Uterus (tissue), 3 donors: ENCODE measurements at regions not wholly inside any gene's neighbourhood (a gene's known extent, or its start where the extent isn't known, plus 50 kb on each side); places are given as distances from the start of the nearest gene placed in this dataset.
A peak's percentile ranks its signal among the peaks of the same experiment; 100 is the strongest.

Source experiments
- DNase-seq, 2 donors: peaks; one replicate each; pipeline ENCODE4 v3.0.0-alpha.2; 2019 to 2020
- H3K27ac ChIP-seq, 2 donors: fragments of 200-600 bp; sonication (generic); 1 replicate in 1 of 2; 2 replicates in 1 of 2; pipeline ENCODE4 v1.5.1; 2016 to 2018
- H3K27me3 ChIP-seq, 2 donors: fragments of 200-600 bp; sonication (generic); one replicate each; pipeline ENCODE4 v1.5.1; 2018 to 2019; ENCODE audit warnings: control low read depth in 1 of 2
- H3K36me3 ChIP-seq, 2 donors: fragments of 200-600 bp; sonication (generic); one replicate each; pipeline ENCODE4 v1.5.1; 2019; ENCODE audit warnings: control low read depth in 1 of 2
- H3K4me1 ChIP-seq, 2 donors: fragments of 200-600 bp; sonication (generic); one replicate each; pipeline ENCODE4 v1.5.1; 2018 to 2019; ENCODE audit warnings: control low read depth in 1 of 2
- H3K4me3 ChIP-seq, 2 donors: fragments of 200-600 bp; sonication (generic); 1 replicate in 1 of 2; 2 replicates in 1 of 2; pipeline ENCODE4 v1.5.1; 2018 to 2019; ENCODE audit warnings: mild to moderate bottlenecking in 1 of 2
- H3K9me3 ChIP-seq, 2 donors: fragments of 200-600 bp; sonication (generic); one replicate each; pipeline ENCODE4 v1.5.1; 2019; ENCODE audit warnings: control low read depth in 1 of 2
- CTCF ChIP-seq, 4 experiments: fragments of 200-600 bp in 2 of 4; fragments of 450-650 bp in 2 of 4; sonication (generic) in 2 of 4; IDR thresholded peaks; one replicate each; pipeline ENCODE4 v1.5.1; 2016 to 2019; ENCODE audit warnings: antibody characterized with exemption in 4 of 4, mild to moderate bottlenecking in 2 of 4, moderate library complexity in 1 of 4
- POLR2A ChIP-seq, 2 donors: fragments of 450-650 bp; IDR thresholded peaks; one replicate each; pipeline ENCODE4 v1.6.1; 2016; ENCODE audit warnings: antibody characterized with exemption in 2 of 2, mild to moderate bottlenecking in 1 of 2, moderate library complexity in 1 of 2
- intact Hi-C: fragments of 100-400 bp; cut with DNase I; formaldehyde crosslinking; loops from one replicate; pipeline ENCODE4 v1.15.1; 2023; ENCODE audit warnings: low total_unique reads
- donor health status: DM: yes; HTN: yes; CAD: no.

- TF ChIP-seq POLR2A (IDR thresholded peaks at IDR 0.05): no peak
- TF ChIP-seq CTCF (IDR thresholded peaks at IDR 0.05): no peak
- no peak overlapping the region for H3K4me3 ChIP-seq
- H3K9me3 ChIP-seq: no peaks in the 10 kb centered on the region
- H3K27me3 ChIP-seq: no peaks in the 10 kb centered on the region
- intact Hi-C loops: no loop called here
- H3K36me3 ChIP-seq: no peaks in the 10 kb centered on the region
- no peak for DNase-seq
- no peak overlapping the region for H3K27ac ChIP-seq
- no peaks in the 10 kb centered on the region for H3K4me1 ChIP-seq
Observed at GRCh38 chr3:141669434-141669833, 68.7 kb upstream of the RNF7 start.

- intact Hi-C loops: no loop called here
- no peaks in the 10 kb centered on the region for H3K27me3 ChIP-seq
- H3K27ac ChIP-seq: no peak overlapping the region
- no peaks in the 10 kb centered on the region for H3K9me3 ChIP-seq
- DNase-seq: no peak
- no peaks in the 10 kb centered on the region for H3K4me1 ChIP-seq
- no peaks in the 10 kb centered on the region for H3K36me3 ChIP-seq
- H3K4me3 ChIP-seq: no peak overlapping the region
- TF ChIP-seq POLR2A (IDR thresholded peaks at IDR 0.05) (no peak), CTCF (IDR thresholded peaks at IDR 0.05) (no peak)
Observed at GRCh38 chr3:141677701-141678100, 60.4 kb upstream of the RNF7 start.

- no peak for TF ChIP-seq POLR2A (IDR thresholded peaks at IDR 0.05)
- TF ChIP-seq CTCF (IDR thresholded peaks at IDR 0.05): no peak
- Histone ChIP-seq H3K36me3 (no peaks in the 10 kb centered on the region), H3K4me3 (no peak overlapping the region), H3K27me3 (no peaks in the 10 kb centered on the region), H3K27ac (peak overlapping the region in 1 of 2 donors; percentile 5), H3K4me1 (no peaks in the 10 kb centered on the region), H3K9me3 (no peaks in the 10 kb centered on the region)
- peak in 1 of 2 donors; percentile 23 for DNase-seq
- intact Hi-C loops: no loop called here
Observed at GRCh38 chr3:141680620-141681389, 57.3 kb upstream of the RNF7 start.

- H3K27me3 ChIP-seq: no peaks in the 10 kb centered on the region
- no peak for DNase-seq
- H3K4me1 ChIP-seq: no peaks in the 10 kb centered on the region
- no peak for TF ChIP-seq CTCF (IDR thresholded peaks at IDR 0.05)
- TF ChIP-seq POLR2A (IDR thresholded peaks at IDR 0.05): no peak
- intact Hi-C loops: no loop called here
- no peaks in the 10 kb centered on the region for H3K36me3 ChIP-seq
- no peak overlapping the region for H3K27ac ChIP-seq
- no peak overlapping the region for H3K4me3 ChIP-seq
- H3K9me3 ChIP-seq: no peaks in the 10 kb centered on the region
Observed at GRCh38 chr3:141681390-141681780, 56.7 kb upstream of the RNF7 start.

- no peaks in the 10 kb centered on the region for H3K27me3 ChIP-seq
- intact Hi-C loops: no loop called here
- no peak overlapping the region for H3K4me3 ChIP-seq
- DNase-seq: no peak
- H3K4me1 ChIP-seq: no peaks in the 10 kb centered on the region
- H3K9me3 ChIP-seq: no peaks in the 10 kb centered on the region
- no peak for TF ChIP-seq POLR2A (IDR thresholded peaks at IDR 0.05)
- no peak for TF ChIP-seq CTCF (IDR thresholded peaks at IDR 0.05)
- no peaks in the 10 kb centered on the region for H3K36me3 ChIP-seq
- no peak overlapping the region for H3K27ac ChIP-seq
Observed at GRCh38 chr3:141682007-141682406, 56.1 kb upstream of the RNF7 start.
